Neutrophil (primary cell): ENCODE measurements at regions not wholly inside any gene's neighbourhood (a gene's known extent, or its start where the extent isn't known, plus 50 kb on each side); places are given as distances from the start of the nearest gene placed in this dataset.

Experiments used
- H3K27ac ChIP-seq: fragments of 200-600 bp; sonication (generic); 2 replicates; pipeline ENCODE4 v1.5.1; 2016; ENCODE audit warnings: mild to moderate bottlenecking, moderate library complexity
- H3K27me3 ChIP-seq: fragments of 200-600 bp; sonication (generic); 2 replicates; pipeline ENCODE4 v1.6.0; 2016; ENCODE audit warnings: mild to moderate bottlenecking
- H3K36me3 ChIP-seq: fragments of 200-600 bp; sonication (generic); 2 replicates; pipeline ENCODE4 v1.5.1; 2017
- H3K4me1 ChIP-seq, 2 experiments: fragments of 200-600 bp in 1 of 2; sonication (generic) in 1 of 2; 1 replicate in 1 of 2; 2 replicates in 1 of 2; pipeline versions ENCODE4 v1.5.1 to v1.6.1; 2013 to 2016; ENCODE audit warnings: low read depth in 1 of 2, low read length in 1 of 2, mild to moderate bottlenecking in 1 of 2, moderate library complexity in 1 of 2; ENCODE audit not compliant: control insufficient read depth in 1 of 2, insufficient read depth in 1 of 2
- H3K4me3 ChIP-seq, 2 experiments: fragments of 200-600 bp in 1 of 2; sonication (generic) in 1 of 2; 1 replicate in 1 of 2; 2 replicates in 1 of 2; pipeline ENCODE4 v1.5.1; 2013 to 2016; ENCODE audit warnings: low read depth in 1 of 2, low read length in 1 of 2, mild to moderate bottlenecking in 1 of 2, moderate library complexity in 1 of 2
- H3K9me3 ChIP-seq: fragments of 200-600 bp; sonication (generic); 2 replicates; pipeline ENCODE4 v1.5.1; 2016
- TF ChIP-seq, protein P1 (sequence below): fragments of 200-600 bp; sonication (generic); IDR thresholded peaks from 2 replicates; pipeline ENCODE4 v1.5.1; 2016; ENCODE audit warnings: antibody characterized with exemption

DNA sequence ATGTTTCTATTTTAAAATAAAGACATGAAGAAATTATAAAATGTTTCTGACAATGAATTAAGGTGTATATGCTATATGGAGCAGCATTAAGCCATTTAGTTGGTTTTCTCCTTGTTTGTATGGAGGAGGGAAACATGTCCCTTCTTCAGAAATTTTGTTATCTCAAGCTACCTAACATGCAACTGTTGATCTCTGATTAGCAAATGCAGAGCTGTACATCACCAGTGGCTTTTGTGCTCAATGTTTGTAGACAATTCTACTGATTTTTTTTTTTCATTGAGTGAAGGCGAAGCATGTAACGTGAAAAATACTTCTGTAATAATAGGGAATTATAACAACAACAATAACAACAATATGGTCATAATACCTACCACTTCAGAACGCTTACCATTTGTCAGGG lies 463.7 kb downstream of the PLPP3 start:
- H3K4me1 ChIP-seq = no peaks in the 10 kb centered on the region
- H3K27ac ChIP-seq = no peak overlapping the region
- H3K36me3 ChIP-seq = no peaks in the 10 kb centered on the region
- no peaks in the 10 kb centered on the region for H3K9me3 ChIP-seq
- H3K27me3 ChIP-seq = no peaks in the 10 kb centered on the region
- TF ChIP-seq, protein P1, sequence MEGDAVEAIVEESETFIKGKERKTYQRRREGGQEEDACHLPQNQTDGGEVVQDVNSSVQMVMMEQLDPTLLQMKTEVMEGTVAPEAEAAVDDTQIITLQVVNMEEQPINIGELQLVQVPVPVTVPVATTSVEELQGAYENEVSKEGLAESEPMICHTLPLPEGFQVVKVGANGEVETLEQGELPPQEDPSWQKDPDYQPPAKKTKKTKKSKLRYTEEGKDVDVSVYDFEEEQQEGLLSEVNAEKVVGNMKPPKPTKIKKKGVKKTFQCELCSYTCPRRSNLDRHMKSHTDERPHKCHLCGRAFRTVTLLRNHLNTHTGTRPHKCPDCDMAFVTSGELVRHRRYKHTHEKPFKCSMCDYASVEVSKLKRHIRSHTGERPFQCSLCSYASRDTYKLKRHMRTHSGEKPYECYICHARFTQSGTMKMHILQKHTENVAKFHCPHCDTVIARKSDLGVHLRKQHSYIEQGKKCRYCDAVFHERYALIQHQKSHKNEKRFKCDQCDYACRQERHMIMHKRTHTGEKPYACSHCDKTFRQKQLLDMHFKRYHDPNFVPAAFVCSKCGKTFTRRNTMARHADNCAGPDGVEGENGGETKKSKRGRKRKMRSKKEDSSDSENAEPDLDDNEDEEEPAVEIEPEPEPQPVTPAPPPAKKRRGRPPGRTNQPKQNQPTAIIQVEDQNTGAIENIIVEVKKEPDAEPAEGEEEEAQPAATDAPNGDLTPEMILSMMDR = no peak
- no peak overlapping the region for H3K4me3 ChIP-seq

DNA sequence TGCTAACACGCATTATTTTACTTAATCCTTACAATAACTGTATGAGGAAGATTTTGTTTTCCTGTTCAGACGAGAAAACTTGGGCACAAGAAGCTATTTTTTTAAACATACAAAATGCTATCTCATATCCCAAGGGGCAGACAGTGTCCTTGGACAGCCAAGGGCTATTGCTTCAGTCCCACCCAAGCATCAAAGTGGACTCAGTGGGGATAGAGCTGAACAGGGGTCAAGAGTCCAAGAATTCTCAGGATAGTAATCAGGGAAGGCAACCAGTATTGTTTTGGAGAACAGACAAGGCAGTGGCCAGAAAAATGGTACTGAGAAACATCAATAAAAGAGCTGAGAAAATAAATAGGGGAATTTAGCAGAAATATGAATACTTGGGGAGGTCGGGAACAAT lies 465.7 kb downstream of the PLPP3 start:
- TF ChIP-seq, protein P1 = no peak
- Histone ChIP-seq H3K4me1 (no peaks in the 10 kb centered on the region), H3K27ac (no peak overlapping the region), H3K27me3 (no peaks in the 10 kb centered on the region), H3K9me3 (no peaks in the 10 kb centered on the region), H3K36me3 (no peaks in the 10 kb centered on the region), H3K4me3 (no peak overlapping the region)

DNA sequence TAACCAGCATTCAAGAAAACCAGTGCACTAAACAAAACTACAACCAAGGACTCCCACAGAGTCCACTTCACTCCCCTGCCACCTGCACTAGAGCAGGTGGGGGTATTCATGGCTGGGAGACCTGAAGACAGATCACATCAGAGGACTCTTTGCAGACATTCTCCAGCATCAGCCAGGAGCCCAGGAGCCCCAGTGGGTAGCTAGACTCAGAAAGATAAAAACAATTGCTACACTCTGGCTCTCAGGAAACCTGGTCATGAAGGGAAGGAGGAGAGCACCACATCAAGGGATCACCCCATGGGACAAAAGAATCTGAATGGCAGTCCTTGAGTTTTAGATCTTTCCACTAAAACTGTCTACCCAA lies 472.1 kb downstream of the PLPP3 start:
- H3K9me3 ChIP-seq = no peaks in the 10 kb centered on the region
- H3K4me1 ChIP-seq = no peaks in the 10 kb centered on the region
- no peaks in the 10 kb centered on the region for H3K27me3 ChIP-seq
- TF ChIP-seq, protein P1 = no peak
- no peak overlapping the region for H3K27ac ChIP-seq
- H3K36me3 ChIP-seq = no peaks in the 10 kb centered on the region
- H3K4me3 ChIP-seq = no peak overlapping the region

DNA sequence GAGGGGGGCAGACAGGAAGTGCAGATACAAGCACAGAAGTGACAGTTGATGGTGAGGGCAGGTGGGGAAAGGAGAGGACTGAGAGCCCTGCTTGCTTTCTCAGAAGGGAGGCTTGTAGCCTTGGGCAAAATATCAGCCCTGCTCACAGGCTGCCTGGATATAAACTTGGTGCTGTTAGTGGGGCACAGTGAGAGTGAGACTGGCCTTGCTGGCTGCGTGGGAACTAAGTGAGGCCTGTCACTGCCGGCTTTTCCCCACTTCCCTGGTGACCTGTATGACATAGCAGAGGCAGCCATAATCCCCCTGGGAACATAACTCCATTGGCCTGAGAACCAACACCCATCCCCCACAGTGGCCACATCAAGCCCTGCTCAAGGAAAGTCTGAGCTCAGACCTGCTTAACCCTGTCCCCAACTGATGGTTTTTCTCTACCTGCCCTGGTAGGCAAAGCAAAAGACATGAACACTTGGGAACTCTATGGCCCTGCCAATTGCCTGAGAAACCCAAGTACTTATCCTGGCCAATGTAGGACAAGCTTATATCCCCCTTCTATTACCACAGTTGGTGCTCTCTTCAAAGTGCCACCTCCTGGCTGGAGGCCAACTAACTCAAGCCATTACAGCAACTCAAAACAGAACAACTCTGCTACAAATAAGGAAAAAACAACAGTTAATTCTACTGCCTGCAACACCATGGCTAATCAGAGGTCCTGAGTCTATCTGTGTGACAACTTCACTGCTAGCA lies 472.7 kb downstream of the PLPP3 start:
- no peaks in the 10 kb centered on the region for H3K9me3 ChIP-seq
- TF ChIP-seq, protein P1 = no peak

DNA sequence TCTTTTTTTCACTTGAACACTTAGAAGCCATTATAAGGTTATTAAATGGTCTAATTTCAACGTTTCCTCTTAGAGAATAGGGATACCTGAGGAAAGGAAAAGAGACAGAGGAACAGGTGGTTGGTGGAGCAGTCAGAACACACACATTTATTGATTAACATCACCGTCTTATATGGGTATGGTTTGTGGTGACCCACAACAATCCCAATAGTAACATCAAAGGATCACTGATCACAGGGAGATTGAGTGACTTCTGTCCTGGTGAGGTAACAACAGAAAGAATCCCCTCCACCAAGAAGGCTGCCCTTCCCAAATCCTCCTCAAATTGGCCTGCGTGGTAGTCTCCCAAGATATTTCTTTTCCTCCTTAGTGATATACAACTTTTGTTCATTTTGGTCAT lies 474.0 kb downstream of the PLPP3 start:
- H3K27ac ChIP-seq = no peak overlapping the region
- TF ChIP-seq, protein P1 = no peak
- H3K36me3 ChIP-seq = no peaks in the 10 kb centered on the region
- H3K27me3 ChIP-seq = no peaks in the 10 kb centered on the region
- H3K4me3 ChIP-seq = no peak overlapping the region
- no peaks in the 10 kb centered on the region for H3K4me1 ChIP-seq
- H3K9me3 ChIP-seq = no peaks in the 10 kb centered on the region

More for the DNA sequence above, 472.7 kb downstream of the PLPP3 start:
- Histone ChIP-seq H3K27ac (no peak overlapping the region), H3K36me3 (no peaks in the 10 kb centered on the region), H3K4me1 (no peaks in the 10 kb centered on the region), H3K27me3 (no peaks in the 10 kb centered on the region), H3K4me3 (no peak overlapping the region)
